ENCODE measurements at regions not wholly inside any gene's neighbourhood (a gene's known extent, or its start where the extent isn't known, plus 50 kb on each side); places are given as distances from the start of the nearest gene placed in this dataset.

DNA sequence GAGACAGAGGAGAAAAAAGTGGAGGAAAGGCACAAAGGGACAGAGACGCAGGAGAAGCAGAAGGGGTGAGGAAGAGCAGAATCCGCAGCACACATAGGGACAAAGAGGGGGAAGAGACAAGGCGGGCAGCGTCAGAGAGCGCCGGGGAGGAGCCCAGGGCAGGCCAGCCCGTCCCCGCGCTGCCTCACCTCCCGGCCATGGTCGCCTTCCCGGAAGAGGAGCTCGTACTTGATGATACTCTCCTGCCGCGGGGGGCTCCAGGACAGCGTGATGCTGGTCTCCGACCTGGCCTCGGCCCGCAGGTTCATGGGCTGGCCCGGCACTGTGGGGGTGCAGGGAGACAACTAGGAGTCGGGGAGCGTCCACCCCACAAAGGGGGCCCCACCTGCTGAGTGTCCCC is 100.6 kb downstream of the PTPRS start:
- TF ChIP-seq, protein P1, sequence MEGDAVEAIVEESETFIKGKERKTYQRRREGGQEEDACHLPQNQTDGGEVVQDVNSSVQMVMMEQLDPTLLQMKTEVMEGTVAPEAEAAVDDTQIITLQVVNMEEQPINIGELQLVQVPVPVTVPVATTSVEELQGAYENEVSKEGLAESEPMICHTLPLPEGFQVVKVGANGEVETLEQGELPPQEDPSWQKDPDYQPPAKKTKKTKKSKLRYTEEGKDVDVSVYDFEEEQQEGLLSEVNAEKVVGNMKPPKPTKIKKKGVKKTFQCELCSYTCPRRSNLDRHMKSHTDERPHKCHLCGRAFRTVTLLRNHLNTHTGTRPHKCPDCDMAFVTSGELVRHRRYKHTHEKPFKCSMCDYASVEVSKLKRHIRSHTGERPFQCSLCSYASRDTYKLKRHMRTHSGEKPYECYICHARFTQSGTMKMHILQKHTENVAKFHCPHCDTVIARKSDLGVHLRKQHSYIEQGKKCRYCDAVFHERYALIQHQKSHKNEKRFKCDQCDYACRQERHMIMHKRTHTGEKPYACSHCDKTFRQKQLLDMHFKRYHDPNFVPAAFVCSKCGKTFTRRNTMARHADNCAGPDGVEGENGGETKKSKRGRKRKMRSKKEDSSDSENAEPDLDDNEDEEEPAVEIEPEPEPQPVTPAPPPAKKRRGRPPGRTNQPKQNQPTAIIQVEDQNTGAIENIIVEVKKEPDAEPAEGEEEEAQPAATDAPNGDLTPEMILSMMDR (IDR thresholded peaks at IDR 0.05) = no peak
- no peak for TF ChIP-seq EZH2 (IDR thresholded peaks at IDR 0.05; ENCODE audit: borderline replicate concordance, insufficient read depth, low read depth, low read length, poor library complexity, severe bottlenecking)
